HCT116 (cell line): ENCODE measurements at regions not wholly inside any gene's neighbourhood (a gene's known extent, or its start where the extent isn't known, plus 50 kb on each side); places are given as distances from the start of the nearest gene placed in this dataset.

Experiments
- ATAC-seq: fragments of 200-7000 bp; cut with Tn5 transposase; 2 replicates; pipeline ENCODE4 v1.9.1; 2020; ENCODE audit warnings: mild to moderate bottlenecking, moderate library complexity
- BruUV-seq: library from RNA; stranded (reverse); fragments of 400-500 nt; replicated peaks from 2 replicates; lab custom pipeline; 2021; lab: Mats Ljungman, UMichigan
- CTCF ChIA-PET: fragments of 300-600 bp; sonication (Branson Sonifier 250); formaldehyde crosslinking; loops from one replicate; lab custom pipeline; 2021; ENCODE audit warnings: antibody characterized with exemption; lab: Charles Lee
- POLR2A ChIA-PET: fragments of 300-600, 350-600 bp; sonication (Branson Sonifier 250); formaldehyde crosslinking; loops from one replicate; lab custom pipeline; 2021; ENCODE audit warnings: antibody characterized with exemption; lab: Charles Lee
- RAD21 ChIA-PET, 2 experiments: fragments of 300-600 bp; sonication (Branson Sonifier 250); formaldehyde crosslinking; loops; one replicate each; lab custom pipeline; 2023; ENCODE audit warnings: low total read pairs in 2 of 2; ENCODE audit not compliant: uncharacterized antibody in 2 of 2, unreplicated experiment in 2 of 2, low non-redundant PET in 1 of 2; lab: Charles Lee
- DNase-seq: peaks from one replicate; pipeline ENCODE4 v3.0.0-alpha.2; 2010; ENCODE audit warnings: low read depth, low spot score
- H2AFZ ChIP-seq: fragments of 200-600 bp; shearing (Covaris generic), sonication (generic); 2 replicates; pipeline ENCODE4 v1.6.1; 2017; ENCODE audit warnings: low read depth, mixed run types, mixed read lengths, antibody characterized with exemption, low read length; ENCODE audit not compliant: poor library complexity, severe bottlenecking
- H3K27ac ChIP-seq: 2 replicates; pipeline ENCODE4 v1.5.1; 2012; ENCODE audit warnings: low read depth, low read length
- H3K27me3 ChIP-seq: fragments of 200-600 bp; sonication (generic); 2 replicates; pipeline ENCODE4 v1.6.1; 2016; ENCODE audit warnings: mixed run types, low read length, mixed read lengths; ENCODE audit not compliant: insufficient read depth
- H3K36me3 ChIP-seq, 2 experiments: fragments of 200-500 bp in 1 of 2; fragments of 200-600 bp in 1 of 2; sonication (Bioruptor generic) in 1 of 2; sonication (generic) in 1 of 2; 2 replicates each; pipeline versions ENCODE4 v1.5.1 to v1.6.1; 2014 to 2016; ENCODE audit warnings: low read length in 2 of 2, inconsistent platforms in 1 of 2, mixed read lengths in 1 of 2, mixed run types in 1 of 2; ENCODE audit not compliant: insufficient read depth in 2 of 2, control insufficient read depth in 1 of 2
- H3K4me1 ChIP-seq, 2 experiments: fragments of 200-600 bp in 1 of 2; sonication (generic) in 1 of 2; 2 replicates each; pipeline versions ENCODE4 v1.5.1 to v1.6.1; 2012 to 2017; ENCODE audit warnings: low read length in 2 of 2, inconsistent platforms in 1 of 2, mild to moderate bottlenecking in 1 of 2, mixed read lengths in 1 of 2, mixed run types in 1 of 2, moderate library complexity in 1 of 2; ENCODE audit not compliant: insufficient read depth in 2 of 2, control insufficient read depth in 1 of 2
- H3K4me2 ChIP-seq: fragments of 200-600 bp; sonication (generic); 2 replicates; pipeline ENCODE4 v1.6.1; 2017; ENCODE audit warnings: mixed run types, low read length, mixed read lengths
- H3K4me3 ChIP-seq, 2 experiments: fragments of 200-600 bp in 1 of 2; sonication (generic) in 1 of 2; replicated peaks in 1 of 2; 2 replicates each; pipeline ENCODE4 v1.5.1; 2011 to 2016; ENCODE audit warnings: low read length in 2 of 2, control low read depth in 1 of 2, low read depth in 1 of 2, mild to moderate bottlenecking in 1 of 2, mixed read lengths in 1 of 2, mixed run types in 1 of 2
- H3K79me2 ChIP-seq: fragments of 200-600 bp; sonication (generic); 2 replicates; pipeline ENCODE4 v1.6.1; 2017; ENCODE audit warnings: mild to moderate bottlenecking, mixed run types, low read length, moderate library complexity, mixed read lengths; ENCODE audit not compliant: insufficient read depth
- H3K9ac ChIP-seq: fragments of 200-600 bp; sonication (generic); 2 replicates; pipeline ENCODE4 v1.6.1; 2016; ENCODE audit warnings: low read length, mixed read lengths
- H3K9me2 ChIP-seq: fragments of 200-600 bp; sonication (generic), shearing (Covaris generic); 2 replicates; pipeline ENCODE4 v1.6.1; 2017; ENCODE audit warnings: mixed run types, mild to moderate bottlenecking, moderate library complexity; ENCODE audit not compliant: insufficient read depth
- H3K9me3 ChIP-seq, 2 experiments: fragments of 200-500 bp in 1 of 2; fragments of 200-600 bp in 1 of 2; sonication (Bioruptor generic) in 1 of 2; sonication (generic) in 1 of 2; 2 replicates each; pipeline ENCODE4 v1.6.1; 2014 to 2017; ENCODE audit warnings: low read length in 2 of 2, mixed read lengths in 2 of 2, inconsistent platforms in 1 of 2, low read depth in 1 of 2, mild to moderate bottlenecking in 1 of 2, mixed run types in 1 of 2, moderate library complexity in 1 of 2; ENCODE audit not compliant: control insufficient read depth in 1 of 2, insufficient read depth in 1 of 2
- H4K20me1 ChIP-seq: fragments of 200-600 bp; sonication (generic), shearing (Covaris generic); 2 replicates; pipeline ENCODE4 v1.6.1; 2017; ENCODE audit warnings: mixed run types, mild to moderate bottlenecking, moderate library complexity; ENCODE audit not compliant: insufficient read depth
- ATF3 ChIP-seq: IDR thresholded peaks from 2 replicates; pipeline ENCODE4 v1.6.1; 2012
- CTCF ChIP-seq, 3 experiments: fragments of 200-600 bp in 1 of 3; sonication (generic) in 1 of 3; IDR thresholded peaks in 2 of 3; conservative IDR thresholded peaks in 1 of 3; 2 replicates each; pipeline ENCODE4 v1.5.1; 2012 to 2017; ENCODE audit warnings: low read depth in 2 of 3, low read length in 2 of 3, antibody characterized with exemption in 1 of 3, borderline replicate concordance in 1 of 3, control low read depth in 1 of 3, mild to moderate bottlenecking in 1 of 3, mixed read lengths in 1 of 3, mixed run types in 1 of 3, moderate library complexity in 1 of 3; ENCODE audit not compliant: insufficient read depth in 1 of 3
- EGR1 ChIP-seq: IDR thresholded peaks from 2 replicates; pipeline ENCODE4 v1.6.1; 2012; ENCODE audit warnings: low read depth
- FOSL1 ChIP-seq: IDR thresholded peaks from 2 replicates; pipeline ENCODE4 v1.6.1; 2012; ENCODE audit warnings: low read depth
- JUND ChIP-seq: IDR thresholded peaks from 2 replicates; pipeline ENCODE4 v1.6.1; 2012
- RAD21 ChIP-seq: IDR thresholded peaks from 2 replicates; pipeline ENCODE4 v1.6.1; 2012; ENCODE audit warnings: low read depth, mild to moderate bottlenecking
- SIN3A ChIP-seq: IDR thresholded peaks from 2 replicates; pipeline ENCODE4 v1.6.1; 2012; ENCODE audit warnings: low read depth
- SP1 ChIP-seq: IDR thresholded peaks from 2 replicates; pipeline ENCODE4 v1.6.1; 2012; ENCODE audit warnings: low read depth
- SRF ChIP-seq: IDR thresholded peaks from 2 replicates; pipeline ENCODE4 v1.6.1; 2012; ENCODE audit warnings: low read depth
- TCF7L2 ChIP-seq: IDR thresholded peaks from 2 replicates; pipeline ENCODE4 v1.7.0; 2011; ENCODE audit warnings: borderline replicate concordance, inconsistent platforms; ENCODE audit not compliant: insufficient read depth, insufficient read length; ENCODE audit errors: extremely low read depth
- ZFX ChIP-seq: fragments of 450-650 bp; IDR thresholded peaks from 2 replicates; pipeline ENCODE4 v1.6.1; 2017
- intact Hi-C: fragments of 100-400 bp; cut with micrococcal nuclease; formaldehyde crosslinking; loops from 2 replicates; pipeline ENCODE4 v1.10.0; 2022

- no peak for TF ChIP-seq ATF3
- TF ChIP-seq JUND, result no peak
These were observed 1078.5 kb upstream of the ADGRL4 start (continued) for GRCh38 chr1:80085067-80085466.

GRCh38 chr1:80083892-80084291 is 1077.4 kb upstream of the ADGRL4 start:
- TF ChIP-seq TCF7L2 (no peak), SP1 (no peak), FOSL1 (no peak), SIN3A (no peak), ZFX (no peak), SRF (no peak), CTCF (IDR thresholded peaks at IDR 0.05 in 2 of 3, conservative IDR thresholded peaks at IDR 0.05 in 1 of 3; ENCODE audit: borderline replicate concordance in 1 of 3, insufficient read depth in 1 of 3, low read depth in 2 of 3, low read length in 2 of 3) (no peak), EGR1 (no peak), RAD21 (no peak)
- H3K4me3 ChIP-seq, result no peak overlapping the region
- no peak overlapping the region for H3K27ac ChIP-seq
- no peaks in the 10 kb centered on the region for H3K79me2 ChIP-seq
- no peak overlapping the region for H3K4me2 ChIP-seq
- ChIA-PET CTCF (no interaction called here), RAD21 (no interaction called here), POLR2A (no interaction called here)
- ATAC-seq (no peak), DNase-seq (no peak)
- H3K27me3 ChIP-seq, result no peaks in the 10 kb centered on the region
- intact Hi-C loops, result no loop called here
- no peaks in the 10 kb centered on the region for H3K36me3 ChIP-seq
- H3K4me1 ChIP-seq, result no peaks in the 10 kb centered on the region
- no peak overlapping the region for H2AFZ ChIP-seq
- no TSS peak for BruUV-seq
- no peak overlapping the region for H3K9ac ChIP-seq
- H3K9me2 ChIP-seq, result no peaks in the 10 kb centered on the region
- no peaks in the 10 kb centered on the region for H3K9me3 ChIP-seq
- H4K20me1 ChIP-seq, result no peaks in the 10 kb centered on the region
